ENCODE measurements at regions not wholly inside any gene's neighbourhood (a gene's known extent, or its start where the extent isn't known, plus 50 kb on each side); places are given as distances from the start of the nearest gene placed in this dataset.

DNA sequence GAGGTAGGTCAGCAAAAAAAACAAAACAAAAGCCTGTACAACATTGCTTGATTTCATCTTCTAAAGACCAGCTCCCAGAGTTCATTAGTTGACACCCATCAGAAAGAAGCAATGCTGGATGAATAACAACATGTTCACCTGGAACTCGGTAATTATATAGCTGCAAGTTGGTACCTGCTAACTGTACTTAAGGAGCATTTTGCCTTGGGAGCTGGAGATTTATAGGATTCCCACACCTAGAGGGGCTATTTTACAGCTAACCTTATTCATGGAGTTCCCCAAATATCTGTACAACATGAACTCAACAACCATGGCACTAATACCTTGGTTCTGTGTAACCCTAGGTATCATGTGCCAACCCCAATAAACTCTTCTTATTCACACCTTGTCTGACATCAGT is 281.1 kb upstream of the NCKAP5 start:
- Histone ChIP-seq H3K4me3 (ENCODE audit: low read length in 2 of 2) (no peak overlapping the region), H3K4me1 (ENCODE audit: control insufficient read depth, insufficient read depth, low read length) (no peaks in the 10 kb centered on the region), H3K27ac (ENCODE audit: low read length) (no peak overlapping the region), H3K36me3 (ENCODE audit: control insufficient read depth in 2 of 2, insufficient read depth in 2 of 2, low read length in 2 of 2) (no peaks in the 10 kb centered on the region), H3K9ac (ENCODE audit: low read length in 2 of 2) (no peak overlapping the region), H3K9me3 (ENCODE audit: control insufficient read depth in 2 of 2, low read length in 2 of 2) (no peaks in the 10 kb centered on the region), H3K27me3 (ENCODE audit: control insufficient read depth in 1 of 2, insufficient read depth in 2 of 2, low read length in 2 of 2) (peaks cover 0 to 5% of the 10 kb centered on the region in 2 donors)

DNA sequence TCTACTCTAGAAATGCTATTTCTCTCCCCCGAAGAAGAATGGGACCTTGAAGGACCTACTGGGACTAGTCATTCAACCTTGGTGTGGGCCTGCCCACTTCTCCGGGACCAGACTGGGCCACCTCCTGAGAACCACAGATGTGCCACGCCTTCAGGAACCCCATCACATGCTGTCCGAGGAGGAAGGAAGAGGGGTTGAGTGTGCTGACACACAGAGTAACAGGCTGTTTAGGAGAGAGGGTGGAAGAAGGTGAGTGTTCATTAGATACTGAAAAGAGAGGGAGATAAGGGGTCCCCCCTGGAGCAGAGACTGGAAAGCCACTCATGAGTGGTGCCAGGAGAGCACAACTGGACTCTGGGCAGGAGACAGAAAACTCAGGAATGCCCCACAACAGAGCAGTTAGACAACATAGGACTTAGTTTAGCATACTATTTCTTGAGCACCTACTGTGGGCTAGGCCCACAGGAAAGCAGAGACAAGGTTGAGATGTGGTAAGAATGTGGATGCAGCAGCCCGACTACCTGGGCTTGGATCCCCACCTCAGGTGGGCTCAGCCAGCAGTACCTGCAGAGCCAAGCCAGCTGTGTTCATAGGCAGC is 286.4 kb upstream of the NCKAP5 start:
- Histone ChIP-seq H3K4me3 (ENCODE audit: low read length in 2 of 2) (no peak overlapping the region), H3K4me1 (ENCODE audit: control insufficient read depth, insufficient read depth, low read length) (no peaks in the 10 kb centered on the region), H3K36me3 (ENCODE audit: control insufficient read depth in 2 of 2, insufficient read depth in 2 of 2, low read length in 2 of 2) (no peaks in the 10 kb centered on the region), H3K27me3 (ENCODE audit: control insufficient read depth in 1 of 2, insufficient read depth in 2 of 2, low read length in 2 of 2) (peaks cover 0 to 3% of the 10 kb centered on the region in 2 donors), H3K9me3 (ENCODE audit: control insufficient read depth in 2 of 2, low read length in 2 of 2) (peaks cover 0 to 3% of the 10 kb centered on the region in 2 donors), H3K9ac (ENCODE audit: low read length in 2 of 2) (no peak overlapping the region), H3K27ac (ENCODE audit: low read length) (no peak overlapping the region)

DNA sequence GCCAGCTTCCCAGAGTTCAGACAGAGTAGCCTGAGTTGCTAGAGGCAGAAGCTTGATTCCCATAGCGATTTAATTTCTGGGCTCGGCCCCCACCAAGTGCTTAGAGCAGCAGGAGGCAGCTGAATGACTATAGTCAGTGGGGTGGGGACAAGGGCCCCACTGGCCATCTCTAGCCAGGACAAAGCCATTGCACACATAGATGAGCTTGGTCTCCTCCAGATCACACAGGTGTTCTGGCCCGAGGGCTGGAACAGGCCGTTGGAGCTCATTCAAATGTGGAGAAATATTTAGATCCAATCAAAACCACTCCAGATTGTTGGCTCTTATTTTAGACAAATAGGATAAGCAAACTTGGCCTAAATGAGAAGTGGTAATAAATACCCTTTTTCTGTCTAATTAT is 287.3 kb upstream of the NCKAP5 start:
- H3K36me3 ChIP-seq (ENCODE audit: control insufficient read depth in 2 of 2, insufficient read depth in 2 of 2, low read length in 2 of 2), result no peaks in the 10 kb centered on the region
- H3K4me1 ChIP-seq (ENCODE audit: control insufficient read depth, insufficient read depth, low read length), result no peaks in the 10 kb centered on the region
- H3K27ac ChIP-seq (ENCODE audit: low read length), result no peak overlapping the region
- H3K9ac ChIP-seq (ENCODE audit: low read length in 2 of 2), result no peak overlapping the region
- H3K27me3 ChIP-seq (ENCODE audit: control insufficient read depth in 1 of 2, insufficient read depth in 2 of 2, low read length in 2 of 2), result peaks cover 0 to 2% of the 10 kb centered on the region in 2 donors
- peaks cover 0 to 3% of the 10 kb centered on the region in 2 donors for H3K9me3 ChIP-seq (ENCODE audit: control insufficient read depth in 2 of 2, low read length in 2 of 2)
- no peak overlapping the region for H3K4me3 ChIP-seq (ENCODE audit: low read length in 2 of 2)

DNA sequence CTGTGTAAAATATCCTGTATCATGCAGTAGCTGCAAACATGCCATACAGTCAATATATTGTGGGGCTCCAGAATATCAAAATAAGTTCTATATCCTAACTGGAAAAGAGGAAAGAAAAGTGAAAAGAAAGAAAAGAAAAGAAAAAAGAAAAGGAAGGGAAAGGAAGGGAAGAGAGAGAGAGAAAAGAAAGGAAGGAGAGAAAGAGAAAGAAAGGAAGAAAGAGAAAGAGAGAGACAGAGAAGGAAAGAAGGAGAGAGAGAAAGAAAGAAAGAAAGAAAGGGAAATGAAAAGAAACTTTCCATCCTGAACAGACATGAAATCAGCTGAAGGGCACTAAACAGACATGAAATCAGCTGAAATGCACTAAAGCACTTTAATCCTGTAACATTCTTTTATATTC is 288.4 kb upstream of the NCKAP5 start:
- H3K27ac ChIP-seq (ENCODE audit: low read length), result no peak overlapping the region
- no peaks in the 10 kb centered on the region for H3K36me3 ChIP-seq (ENCODE audit: control insufficient read depth in 2 of 2, insufficient read depth in 2 of 2, low read length in 2 of 2)
- H3K9ac ChIP-seq (ENCODE audit: low read length in 2 of 2), result no peak overlapping the region
- peaks cover 0 to 3% of the 10 kb centered on the region in 2 donors for H3K9me3 ChIP-seq (ENCODE audit: control insufficient read depth in 2 of 2, low read length in 2 of 2)
- H3K27me3 ChIP-seq (ENCODE audit: control insufficient read depth in 1 of 2, insufficient read depth in 2 of 2, low read length in 2 of 2), result peaks cover 0 to 2% of the 10 kb centered on the region in 2 donors
- H3K4me1 ChIP-seq (ENCODE audit: control insufficient read depth, insufficient read depth, low read length), result no peaks in the 10 kb centered on the region
- no peak overlapping the region for H3K4me3 ChIP-seq (ENCODE audit: low read length in 2 of 2)

DNA sequence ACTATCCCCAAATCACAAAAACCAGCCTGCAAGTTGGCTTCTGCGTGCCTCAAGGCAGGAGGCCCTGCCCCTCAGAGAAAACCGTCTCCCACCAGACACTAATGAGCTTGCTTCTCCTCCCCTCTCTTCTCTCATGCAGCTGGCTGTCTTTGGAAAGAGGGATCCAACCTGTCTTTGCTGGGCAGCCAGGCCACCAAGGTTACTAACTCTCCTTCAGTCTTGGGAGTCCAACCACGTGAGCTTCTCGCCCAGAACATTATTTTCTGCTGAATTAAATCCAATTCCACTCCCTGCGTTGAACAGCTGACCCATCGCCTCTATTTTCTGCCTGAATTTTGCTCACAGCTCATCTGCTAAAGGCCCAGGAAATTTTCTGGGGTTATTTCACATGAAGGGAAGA is 291.3 kb upstream of the NCKAP5 start:
- Histone ChIP-seq H3K4me1 (ENCODE audit: control insufficient read depth, insufficient read depth, low read length) (no peaks in the 10 kb centered on the region), H3K27me3 (ENCODE audit: control insufficient read depth in 1 of 2, insufficient read depth in 2 of 2, low read length in 2 of 2) (peaks cover 0 to 2% of the 10 kb centered on the region in 2 donors), H3K9ac (ENCODE audit: low read length in 2 of 2) (no peak overlapping the region), H3K36me3 (ENCODE audit: control insufficient read depth in 2 of 2, insufficient read depth in 2 of 2, low read length in 2 of 2) (no peaks in the 10 kb centered on the region), H3K9me3 (ENCODE audit: control insufficient read depth in 2 of 2, low read length in 2 of 2) (peaks cover 0 to 3% of the 10 kb centered on the region in 2 donors), H3K27ac (ENCODE audit: low read length) (no peak overlapping the region), H3K4me3 (ENCODE audit: low read length in 2 of 2) (no peak overlapping the region)

DNA sequence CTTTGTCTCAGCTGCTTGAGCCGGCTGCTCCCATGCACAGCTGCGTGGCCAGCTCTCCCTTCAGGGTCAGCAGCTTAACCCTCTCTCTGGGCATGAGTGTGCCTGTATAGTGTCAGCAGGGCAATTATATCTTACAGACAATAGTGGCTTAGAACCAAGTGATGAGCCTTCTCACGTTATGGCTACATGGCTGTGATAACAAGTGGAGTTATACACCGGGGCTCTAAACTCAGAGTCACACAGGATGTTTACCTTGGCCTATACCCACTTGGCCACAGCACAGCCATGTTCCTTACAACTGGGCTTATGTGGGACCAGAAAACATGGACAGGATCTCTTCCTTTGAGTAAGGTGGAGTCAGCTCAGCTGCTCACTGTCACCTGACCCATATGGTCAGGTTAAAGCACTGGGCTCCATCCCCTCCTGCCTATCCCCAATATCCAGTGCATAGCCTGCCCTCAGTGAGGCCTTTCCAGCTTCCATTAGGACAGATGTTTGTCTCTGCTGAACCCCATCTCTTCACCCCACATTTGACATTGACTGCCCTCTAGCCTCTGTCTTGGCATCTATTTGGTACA is 294.2 kb upstream of the NCKAP5 start:
- H3K36me3 ChIP-seq (ENCODE audit: control insufficient read depth in 2 of 2, insufficient read depth in 2 of 2, low read length in 2 of 2), result no peaks in the 10 kb centered on the region
- H3K9me3 ChIP-seq (ENCODE audit: control insufficient read depth in 2 of 2, low read length in 2 of 2), result peaks cover 0 to under 1% of the 10 kb centered on the region in 2 donors
- H3K27me3 ChIP-seq (ENCODE audit: control insufficient read depth in 1 of 2, insufficient read depth in 2 of 2, low read length in 2 of 2), result peaks cover 0 to 2% of the 10 kb centered on the region in 2 donors
- no peaks in the 10 kb centered on the region for H3K4me1 ChIP-seq (ENCODE audit: control insufficient read depth, insufficient read depth, low read length)
- no peak overlapping the region for H3K9ac ChIP-seq (ENCODE audit: low read length in 2 of 2)
- no peak overlapping the region for H3K4me3 ChIP-seq (ENCODE audit: low read length in 2 of 2)
- H3K27ac ChIP-seq (ENCODE audit: low read length), result no peak overlapping the region

DNA sequence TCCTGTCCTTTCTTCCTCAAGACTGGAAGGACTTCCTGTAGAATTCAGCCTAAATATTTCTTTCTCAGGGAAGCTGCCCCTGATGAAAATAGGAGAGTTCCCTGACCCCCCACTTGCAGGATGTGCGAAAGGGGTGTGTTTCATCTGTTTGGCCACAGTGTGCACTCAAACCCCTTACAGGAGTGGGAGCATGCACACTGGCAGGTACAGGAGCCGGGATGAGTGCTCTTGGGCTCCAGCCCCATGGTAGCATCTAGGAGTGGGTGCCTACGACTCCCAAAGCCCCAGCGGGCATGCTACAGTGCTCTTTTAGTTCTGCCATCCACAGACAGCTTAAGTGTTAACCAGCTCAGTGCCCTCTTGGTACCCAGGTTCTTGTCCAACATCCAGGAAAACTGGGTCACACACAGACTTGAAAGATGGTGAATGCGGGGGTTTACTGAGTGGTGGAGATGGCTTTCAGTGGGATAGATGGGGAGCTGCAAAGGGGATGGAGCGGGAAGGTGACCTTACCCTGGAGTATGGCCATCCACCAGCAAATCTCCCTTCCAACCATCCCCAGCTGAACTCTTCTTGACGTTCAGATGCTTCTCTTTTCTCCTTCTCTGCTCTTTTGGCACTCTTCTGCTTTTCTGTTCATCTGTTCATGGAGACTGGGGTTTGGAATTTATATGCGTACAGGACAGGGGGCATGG is 295.0 kb upstream of the NCKAP5 start:
- no peak overlapping the region for H3K27ac ChIP-seq (ENCODE audit: low read length)
- H3K4me1 ChIP-seq (ENCODE audit: control insufficient read depth, insufficient read depth, low read length), result no peaks in the 10 kb centered on the region
- H3K4me3 ChIP-seq (ENCODE audit: low read length in 2 of 2), result no peak overlapping the region
- H3K9ac ChIP-seq (ENCODE audit: low read length in 2 of 2), result no peak overlapping the region
- H3K27me3 ChIP-seq (ENCODE audit: control insufficient read depth in 1 of 2, insufficient read depth in 2 of 2, low read length in 2 of 2), result peaks cover 0 to 2% of the 10 kb centered on the region in 2 donors
- H3K9me3 ChIP-seq (ENCODE audit: control insufficient read depth in 2 of 2, low read length in 2 of 2), result no peaks in the 10 kb centered on the region
- H3K36me3 ChIP-seq (ENCODE audit: control insufficient read depth in 2 of 2, insufficient read depth in 2 of 2, low read length in 2 of 2), result no peaks in the 10 kb centered on the region

DNA sequence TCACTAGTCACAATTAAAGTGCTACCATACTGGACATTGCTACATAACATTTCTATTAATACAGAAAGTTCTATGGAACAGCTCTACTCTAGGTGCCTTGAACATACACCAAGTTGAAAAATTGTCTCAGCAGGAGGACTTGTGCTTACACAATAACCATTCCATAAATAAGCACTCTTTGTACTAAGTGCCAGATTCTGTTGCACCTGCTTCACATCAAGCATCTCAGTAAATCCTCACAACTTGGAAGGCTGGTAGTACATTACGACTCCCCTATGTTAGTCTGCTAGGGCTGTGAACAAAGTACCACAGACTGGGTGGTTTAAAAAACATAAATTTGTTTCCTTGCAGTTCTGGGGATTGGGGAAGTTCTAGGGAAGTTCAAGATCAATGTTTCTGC is 296.9 kb upstream of the NCKAP5 start:
- Histone ChIP-seq H3K27me3 (ENCODE audit: control insufficient read depth in 1 of 2, insufficient read depth in 2 of 2, low read length in 2 of 2) (peaks cover 0 to 2% of the 10 kb centered on the region in 2 donors), H3K9me3 (ENCODE audit: control insufficient read depth in 2 of 2, low read length in 2 of 2) (no peaks in the 10 kb centered on the region), H3K36me3 (ENCODE audit: control insufficient read depth in 2 of 2, insufficient read depth in 2 of 2, low read length in 2 of 2) (no peaks in the 10 kb centered on the region), H3K4me1 (ENCODE audit: control insufficient read depth, insufficient read depth, low read length) (no peaks in the 10 kb centered on the region), H3K27ac (ENCODE audit: low read length) (no peak overlapping the region), H3K4me3 (ENCODE audit: low read length in 2 of 2) (no peak overlapping the region), H3K9ac (ENCODE audit: low read length in 2 of 2) (no peak overlapping the region)

DNA sequence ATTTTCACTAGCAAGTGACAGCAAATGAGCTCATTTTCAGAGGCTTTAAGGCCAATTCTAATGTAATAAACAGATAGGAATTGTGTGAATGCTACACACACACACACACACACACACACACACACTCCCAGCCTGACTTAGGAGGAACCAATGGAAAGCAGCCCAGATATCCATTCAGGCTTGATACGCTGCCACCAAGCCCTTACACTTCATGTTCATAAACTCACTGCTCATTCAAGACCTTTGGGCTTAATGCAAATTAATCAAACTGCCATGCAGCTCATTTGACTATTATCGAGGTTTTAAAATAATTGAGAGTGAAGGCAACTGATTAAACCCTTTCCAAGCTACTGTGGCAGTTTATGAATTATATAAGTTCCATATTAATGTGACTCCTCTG is 298.9 kb upstream of the NCKAP5 start:
- Histone ChIP-seq H3K9ac (ENCODE audit: low read length in 2 of 2) (no peak overlapping the region), H3K27me3 (ENCODE audit: control insufficient read depth in 1 of 2, insufficient read depth in 2 of 2, low read length in 2 of 2) (peaks cover 0 to 2% of the 10 kb centered on the region in 2 donors), H3K27ac (ENCODE audit: low read length) (no peak overlapping the region), H3K4me1 (ENCODE audit: control insufficient read depth, insufficient read depth, low read length) (no peaks in the 10 kb centered on the region), H3K36me3 (ENCODE audit: control insufficient read depth in 2 of 2, insufficient read depth in 2 of 2, low read length in 2 of 2) (no peaks in the 10 kb centered on the region), H3K4me3 (ENCODE audit: low read length in 2 of 2) (no peak overlapping the region), H3K9me3 (ENCODE audit: control insufficient read depth in 2 of 2, low read length in 2 of 2) (peaks cover 0 to 2% of the 10 kb centered on the region in 2 donors)

DNA sequence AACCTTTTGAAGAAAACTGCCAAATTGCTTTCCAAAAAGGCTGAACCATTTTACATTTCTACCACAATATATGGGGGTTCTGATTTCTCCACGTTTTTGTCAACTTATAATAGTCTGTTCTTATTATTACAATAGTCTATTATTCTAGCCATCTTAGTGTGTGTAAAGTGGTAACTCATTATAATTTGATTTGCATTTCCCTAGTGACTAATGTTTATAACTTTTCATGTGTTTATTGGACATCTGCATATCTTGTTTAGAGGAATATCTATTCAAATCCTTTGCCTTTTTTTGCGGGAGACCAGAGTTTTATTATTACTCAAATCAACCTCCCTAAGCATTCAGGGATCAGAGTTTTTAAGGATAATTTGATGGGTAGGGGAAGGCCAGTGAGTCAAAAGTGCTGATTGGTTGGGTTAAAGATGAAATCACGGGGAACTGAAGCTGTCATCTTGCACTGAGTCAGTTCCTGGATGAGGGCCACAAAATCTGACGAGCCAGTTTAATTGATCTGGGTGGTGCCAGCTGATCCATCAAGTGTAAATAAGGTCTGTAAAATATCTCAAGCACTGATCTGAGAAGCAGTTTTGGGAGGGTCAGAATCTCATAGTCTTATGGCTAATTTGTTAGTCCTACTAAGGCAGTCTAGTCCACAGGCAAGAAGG is 303.4 kb upstream of the NCKAP5 start:
- Histone ChIP-seq H3K4me3 (ENCODE audit: low read length in 2 of 2) (no peak overlapping the region), H3K36me3 (ENCODE audit: control insufficient read depth in 2 of 2, insufficient read depth in 2 of 2, low read length in 2 of 2) (no peaks in the 10 kb centered on the region), H3K27ac (ENCODE audit: low read length) (no peak overlapping the region), H3K9me3 (ENCODE audit: control insufficient read depth in 2 of 2, low read length in 2 of 2) (peaks cover 0 to 2% of the 10 kb centered on the region in 2 donors), H3K4me1 (ENCODE audit: control insufficient read depth, insufficient read depth, low read length) (no peaks in the 10 kb centered on the region), H3K27me3 (ENCODE audit: control insufficient read depth in 1 of 2, insufficient read depth in 2 of 2, low read length in 2 of 2) (no peaks in the 10 kb centered on the region), H3K9ac (ENCODE audit: low read length in 2 of 2) (no peak overlapping the region)
